HepG2 (cell line): ENCODE measurements at regions not wholly inside any gene's neighbourhood (a gene's known extent, or its start where the extent isn't known, plus 50 kb on each side); places are given as distances from the start of the nearest gene placed in this dataset.

Experiments
- ATAC-seq: fragments of 200-7000 bp; cut with Tn5 transposase; 3 replicates; pipeline ENCODE4 v1.9.1; 2020; ENCODE audit warnings: mild to moderate bottlenecking, moderate library complexity
- BruUV-seq: library from RNA; stranded (reverse); fragments of 400-500 nt; replicated peaks from 2 replicates; lab custom pipeline; 2021; lab: Mats Ljungman, UMichigan
- CTCF ChIA-PET: fragments of 300-600 bp; formaldehyde crosslinking; extraction: SDS; loops from one replicate; lab custom pipeline; 2021; ENCODE audit warnings: low total read pairs, inconsistent platforms, low intra/inter-chr PET ratio; lab: Yijun Ruan, JAX
- POLR2A ChIA-PET: fragments of 350-600 bp; sonication (Branson Sonifier 250); formaldehyde crosslinking; loops from one replicate; lab custom pipeline; 2020; ENCODE audit warnings: antibody characterized with exemption, inconsistent platforms; lab: Yijun Ruan, JAX
- DNase-seq: peaks from one replicate; pipeline ENCODE4 v3.0.0-alpha.2; 2015; ENCODE audit warnings: low spot score
- FAIRE-seq: peaks from 3 replicates; lab custom pipeline; 2011; peaks lifted over from hg19 to GRCh38; lab: Jason Lieb, UNC
- H2AFZ ChIP-seq: one replicate; pipeline ENCODE4 v1.6.1; 2011; ENCODE audit warnings: low read length, inconsistent platforms
- H3K27ac ChIP-seq: fragments of 300-600 bp; 3 replicates; pipeline ENCODE4 v1.8.0; 2011; ENCODE audit warnings: mixed run types, mild to moderate bottlenecking, mixed read lengths, low read length, inconsistent platforms; ENCODE audit not compliant: insufficient read depth; ENCODE audit errors: extremely low read length
- H3K27me3 ChIP-seq, 2 experiments: fragments of 200-600 bp in 1 of 2; 2 replicates in 1 of 2; 3 replicates in 1 of 2; pipeline versions ENCODE4 v1.6.0 to v1.8.0; 2011; ENCODE audit warnings: low read length in 2 of 2, mild to moderate bottlenecking in 2 of 2, moderate library complexity in 2 of 2, inconsistent platforms in 1 of 2; ENCODE audit not compliant: insufficient read depth in 2 of 2, control insufficient read depth in 1 of 2
- H3K36me3 ChIP-seq, 2 experiments: fragments of 200-600 bp in 1 of 2; replicated peaks in 1 of 2; 2 replicates in 1 of 2; 3 replicates in 1 of 2; pipeline versions ENCODE4 v1.5.1 to v1.8.0; 2011; ENCODE audit warnings: low read length in 2 of 2, inconsistent platforms in 1 of 2; ENCODE audit not compliant: insufficient read depth in 2 of 2, control insufficient read depth in 1 of 2
- H3K4me1 ChIP-seq: 2 replicates; pipeline ENCODE4 v1.5.1; 2012; ENCODE audit warnings: low read length, inconsistent platforms; ENCODE audit not compliant: insufficient read depth
- H3K4me2 ChIP-seq: 2 replicates; pipeline ENCODE4 v1.6.0; 2011; ENCODE audit warnings: low read depth, low read length, inconsistent platforms
- H3K4me3 ChIP-seq, 3 experiments: fragments of 200-600 bp in 1 of 3; sonication (generic), shearing (Covaris generic) in 1 of 3; replicated peaks in 1 of 3; 2 replicates each; pipeline ENCODE4 v1.5.1; 2011 to 2016; ENCODE audit warnings: low read length in 3 of 3, inconsistent platforms in 2 of 3, low read depth in 2 of 3, mild to moderate bottlenecking in 2 of 3, control low read depth in 1 of 3, mixed read lengths in 1 of 3; ENCODE audit not compliant: insufficient read depth in 1 of 3
- H3K79me2 ChIP-seq: one replicate; pipeline ENCODE4 v1.6.1; 2011; ENCODE audit warnings: low read length, inconsistent platforms; ENCODE audit not compliant: insufficient read depth
- H3K9ac ChIP-seq: 2 replicates; pipeline ENCODE4 v1.6.0; 2011; ENCODE audit warnings: mild to moderate bottlenecking, low read depth, low read length, inconsistent platforms; ENCODE audit not compliant: insufficient read depth
- H3K9me3 ChIP-seq: 2 replicates; pipeline ENCODE4 v1.5.1; 2012; ENCODE audit warnings: mild to moderate bottlenecking, low read length
- H4K20me1 ChIP-seq: 2 replicates; pipeline ENCODE4 v1.6.0; 2011; ENCODE audit warnings: inconsistent platforms, mild to moderate bottlenecking, low read length, moderate library complexity; ENCODE audit not compliant: insufficient read depth
- FOXK1 ChIP-seq: sonication (generic); formaldehyde crosslinking; IDR thresholded peaks from 2 replicates; pipeline ENCODE4 v1.4.0; 2020; ENCODE audit warnings: low read depth, missing genetic modification reagents, borderline replicate concordance
- KLF9 ChIP-seq: IDR thresholded peaks from 2 replicates; pipeline ENCODE4 v1.6.1; 2016; ENCODE audit warnings: low read depth
- SMARCE1 ChIP-seq: fragments of 450-650 bp; IDR thresholded peaks from 2 replicates; pipeline ENCODE4 v1.6.1; 2017; ENCODE audit warnings: borderline replicate concordance
- ZNF446 ChIP-seq: sonication (generic); formaldehyde crosslinking; IDR thresholded peaks from 2 replicates; pipeline ENCODE4 v1.5.0; 2020; ENCODE audit warnings: mild to moderate bottlenecking, missing genetic modification reagents
- ZSCAN25 ChIP-seq: sonication (generic); formaldehyde crosslinking; IDR thresholded peaks from 2 replicates; pipeline ENCODE4 v1.8.0; 2022; ENCODE audit warnings: mild to moderate bottlenecking, missing genetic modification reagents
- WGBS: methylation state at CpG from one replicate; pipeline ENCODE4 v1.1.6; 2017; ENCODE audit warnings: low lambda C conversion rate; 5-methylcytosine and 5-hydroxymethylcytosine counted together
- in situ Hi-C: cut with HindIII; loops from 2 replicates; pipeline ENCODE4 v1.10.0; 2017; ENCODE audit warnings: low pct_unique_long_range_greater_than_20kb; ENCODE audit not compliant: extremely low pct_ligation_motif_present
- intact Hi-C: fragments of 100-400 bp; cut with micrococcal nuclease; formaldehyde crosslinking; loops from one replicate; pipeline ENCODE4 v1.10.0; 2022; ENCODE audit not compliant: unreplicated experiment
- TF ChIP-seq, protein P1 (sequence below): IDR thresholded peaks from 2 replicates; pipeline ENCODE4 v1.6.1; 2016; ENCODE audit warnings: low read depth

DNA sequence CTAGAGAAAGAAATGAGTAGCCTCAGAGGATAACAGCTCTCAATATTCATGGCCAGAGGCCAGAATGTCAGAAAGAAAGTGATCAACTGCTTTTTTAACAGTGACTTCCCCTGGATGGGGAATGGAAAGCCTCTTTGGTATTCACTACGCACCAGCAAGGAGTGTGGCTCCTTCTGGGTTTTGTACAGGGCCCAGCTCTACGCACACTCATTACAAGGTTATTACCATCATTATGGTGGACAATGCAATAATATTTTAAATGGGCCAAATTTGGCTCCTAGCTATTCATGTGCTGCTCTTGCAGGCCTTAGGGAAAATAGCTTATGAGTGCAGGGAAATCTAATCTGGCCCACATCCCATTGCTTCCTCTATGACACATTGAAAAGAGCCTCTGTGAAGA is 1149.5 kb upstream of the FANCL start:
- H2AFZ ChIP-seq, result no peak overlapping the region
- in situ Hi-C loops, result no loop called here
- no peak overlapping the region for H3K9ac ChIP-seq
- ATAC-seq (no peak), FAIRE-seq (no peak), DNase-seq (no peak)
- H3K79me2 ChIP-seq, result no peaks in the 10 kb centered on the region
- no peaks in the 10 kb centered on the region for H4K20me1 ChIP-seq
- CTCF ChIA-PET, result no interaction called here
- no peak overlapping the region for H3K27ac ChIP-seq
- POLR2A ChIA-PET, result no interaction called here
- BruUV-seq, result no TSS peak
- intact Hi-C loops, result no loop called here
- H3K4me2 ChIP-seq, result no peak overlapping the region
- no peak for TF ChIP-seq SMARCE1
- no peak for TF ChIP-seq KLF9 (CRISPR knock-in tag)
- TF ChIP-seq FOXK1 (CRISPR knock-in tag), result no peak
- no peak overlapping the region for H3K4me3 ChIP-seq
- no peaks in the 10 kb centered on the region for H3K4me1 ChIP-seq
- WGBS, result 3% methylated on average over 2 of the region's 2 CpGs
- H3K9me3 ChIP-seq, result peaks cover 14% of the 10 kb centered on the region; the same call in 1 of the 2 replicates
- H3K36me3 ChIP-seq, result no peaks in the 10 kb centered on the region
- H3K27me3 ChIP-seq, result no peaks in the 10 kb centered on the region

DNA sequence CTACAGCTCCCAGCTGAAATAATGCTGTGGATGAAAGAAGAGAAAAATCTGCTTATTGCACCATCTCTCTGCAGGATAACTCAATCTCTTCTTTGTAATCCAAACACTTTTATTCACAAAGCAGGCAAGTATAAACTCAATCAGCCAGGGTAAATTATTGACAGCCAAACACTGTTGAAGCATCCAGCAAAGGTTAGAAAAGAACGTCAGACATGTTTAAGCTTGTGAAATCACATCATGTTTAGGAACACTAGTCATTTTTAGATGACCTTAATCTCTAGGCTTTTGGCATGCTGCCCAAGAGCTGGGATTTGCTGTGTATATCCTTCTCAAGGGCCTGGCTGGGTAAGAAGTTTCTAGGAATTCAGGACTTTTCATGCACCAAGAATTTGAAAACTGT is 1148.1 kb upstream of the FANCL start:
- no peaks in the 10 kb centered on the region for H3K4me1 ChIP-seq
- H3K4me2 ChIP-seq, result no peak overlapping the region
- CTCF ChIA-PET, result no interaction called here
- intact Hi-C loops, result no loop called here
- FAIRE-seq (no peak), ATAC-seq (no peak), DNase-seq (no peak)
- H4K20me1 ChIP-seq, result no peaks in the 10 kb centered on the region
- in situ Hi-C loops, result no loop called here
- POLR2A ChIA-PET, result no interaction called here
- WGBS, result 0% methylated on average over 1 of the region's 1 CpG
- TF ChIP-seq ZSCAN25 (no peak), ZNF446 (CRISPR knock-in tag) (no peak)
- TF ChIP-seq, protein P1, sequence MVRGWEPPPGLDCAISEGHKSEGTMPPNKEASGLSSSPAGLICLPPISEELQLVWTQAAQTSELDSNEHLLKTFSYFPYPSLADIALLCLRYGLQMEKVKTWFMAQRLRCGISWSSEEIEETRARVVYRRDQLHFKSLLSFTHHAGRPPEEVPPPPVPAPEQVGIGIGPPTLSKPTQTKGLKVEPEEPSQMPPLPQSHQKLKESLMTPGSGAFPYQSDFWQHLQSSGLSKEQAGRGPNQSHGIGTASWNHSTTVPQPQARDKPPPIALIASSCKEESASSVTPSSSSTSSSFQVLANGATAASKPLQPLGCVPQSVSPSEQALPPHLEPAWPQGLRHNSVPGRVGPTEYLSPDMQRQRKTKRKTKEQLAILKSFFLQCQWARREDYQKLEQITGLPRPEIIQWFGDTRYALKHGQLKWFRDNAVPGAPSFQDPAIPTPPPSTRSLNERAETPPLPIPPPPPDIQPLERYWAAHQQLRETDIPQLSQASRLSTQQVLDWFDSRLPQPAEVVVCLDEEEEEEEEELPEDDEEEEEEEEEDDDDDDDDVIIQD, result no peak
- H3K9me3 ChIP-seq, result 0 out of 2 replicates have a peak, but pooled peaks cover 9% of the 10 kb centered on the region
- no peak overlapping the region for H2AFZ ChIP-seq
- no peak overlapping the region for H3K9ac ChIP-seq
- H3K27ac ChIP-seq, result no peak overlapping the region
- no peak overlapping the region for H3K4me3 ChIP-seq
- no TSS peak for BruUV-seq
- no peaks in the 10 kb centered on the region for H3K27me3 ChIP-seq
- H3K79me2 ChIP-seq, result no peaks in the 10 kb centered on the region
- H3K36me3 ChIP-seq, result no peaks in the 10 kb centered on the region
